Nephron progenitor cell (in vitro differentiated cells): ENCODE measurements at regions not wholly inside any gene's neighbourhood (a gene's known extent, or its start where the extent isn't known, plus 50 kb on each side); places are given as distances from the start of the nearest gene placed in this dataset.

Experiments used
- DNase-seq: peaks from one replicate; pipeline ENCODE4 v3.0.0; 2021
- H3K27ac Mint-ChIP-seq: 2 replicates; pipeline ENCODE4 v1.8.0; 2021; ENCODE audit warnings: mild to moderate bottlenecking, moderate library complexity, mixed read lengths
- H3K27me3 Mint-ChIP-seq: 2 replicates; pipeline ENCODE4 v1.8.0; 2021; ENCODE audit warnings: mild to moderate bottlenecking, low read depth, mixed read lengths; ENCODE audit not compliant: poor library complexity
- H3K36me3 Mint-ChIP-seq: 2 replicates; pipeline ENCODE4 v1.8.0; 2021; ENCODE audit warnings: low read depth, mixed read lengths
- H3K4me1 Mint-ChIP-seq: 2 replicates; pipeline ENCODE4 v1.8.0; 2021; ENCODE audit warnings: mixed read lengths
- H3K4me3 Mint-ChIP-seq: 2 replicates; pipeline ENCODE4 v1.8.0; 2021; ENCODE audit warnings: mild to moderate bottlenecking, moderate library complexity, mixed read lengths
- H3K9me3 Mint-ChIP-seq: 2 replicates; pipeline ENCODE4 v1.8.0; 2021; ENCODE audit warnings: mild to moderate bottlenecking, moderate library complexity, mixed read lengths
- TF ChIP-seq, protein P1 (sequence below): fragments of 200-600 bp; sonication (generic); IDR thresholded peaks from 2 replicates; pipeline ENCODE4 v1.5.0; 2021; ENCODE audit warnings: antibody characterized with exemption

DNA sequence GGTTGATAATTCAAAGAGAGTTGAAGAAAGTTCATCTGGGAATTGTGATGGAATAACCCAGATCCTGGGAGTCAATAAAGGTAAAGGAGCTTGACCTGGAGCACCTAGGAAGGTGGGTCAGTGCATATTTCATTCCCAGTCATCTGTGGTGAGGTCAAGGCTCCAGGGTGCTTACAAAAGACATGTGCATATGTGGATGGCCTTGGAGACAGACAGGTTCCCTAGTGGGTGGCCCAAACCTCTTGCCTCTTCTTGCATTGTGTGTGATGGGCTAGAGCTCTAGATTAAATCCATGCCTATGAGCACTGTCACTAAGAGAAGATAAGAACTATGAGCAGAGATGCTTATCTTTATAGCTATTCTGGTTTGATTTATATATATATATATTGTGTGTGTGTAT is 75.5 kb upstream of the CISTR start:
- Mint-ChIP-seq H3K4me3 (no peak overlapping the region), H3K27me3 (peaks cover 36% of the 10 kb centered on the region), H3K9me3 (no peaks in the 10 kb centered on the region), H3K4me1 (peaks cover 4% of the 10 kb centered on the region), H3K36me3 (no peaks in the 10 kb centered on the region), H3K27ac (no peak overlapping the region)
- TF ChIP-seq, protein P1, sequence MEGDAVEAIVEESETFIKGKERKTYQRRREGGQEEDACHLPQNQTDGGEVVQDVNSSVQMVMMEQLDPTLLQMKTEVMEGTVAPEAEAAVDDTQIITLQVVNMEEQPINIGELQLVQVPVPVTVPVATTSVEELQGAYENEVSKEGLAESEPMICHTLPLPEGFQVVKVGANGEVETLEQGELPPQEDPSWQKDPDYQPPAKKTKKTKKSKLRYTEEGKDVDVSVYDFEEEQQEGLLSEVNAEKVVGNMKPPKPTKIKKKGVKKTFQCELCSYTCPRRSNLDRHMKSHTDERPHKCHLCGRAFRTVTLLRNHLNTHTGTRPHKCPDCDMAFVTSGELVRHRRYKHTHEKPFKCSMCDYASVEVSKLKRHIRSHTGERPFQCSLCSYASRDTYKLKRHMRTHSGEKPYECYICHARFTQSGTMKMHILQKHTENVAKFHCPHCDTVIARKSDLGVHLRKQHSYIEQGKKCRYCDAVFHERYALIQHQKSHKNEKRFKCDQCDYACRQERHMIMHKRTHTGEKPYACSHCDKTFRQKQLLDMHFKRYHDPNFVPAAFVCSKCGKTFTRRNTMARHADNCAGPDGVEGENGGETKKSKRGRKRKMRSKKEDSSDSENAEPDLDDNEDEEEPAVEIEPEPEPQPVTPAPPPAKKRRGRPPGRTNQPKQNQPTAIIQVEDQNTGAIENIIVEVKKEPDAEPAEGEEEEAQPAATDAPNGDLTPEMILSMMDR, result no peak
- no peak for DNase-seq

DNA sequence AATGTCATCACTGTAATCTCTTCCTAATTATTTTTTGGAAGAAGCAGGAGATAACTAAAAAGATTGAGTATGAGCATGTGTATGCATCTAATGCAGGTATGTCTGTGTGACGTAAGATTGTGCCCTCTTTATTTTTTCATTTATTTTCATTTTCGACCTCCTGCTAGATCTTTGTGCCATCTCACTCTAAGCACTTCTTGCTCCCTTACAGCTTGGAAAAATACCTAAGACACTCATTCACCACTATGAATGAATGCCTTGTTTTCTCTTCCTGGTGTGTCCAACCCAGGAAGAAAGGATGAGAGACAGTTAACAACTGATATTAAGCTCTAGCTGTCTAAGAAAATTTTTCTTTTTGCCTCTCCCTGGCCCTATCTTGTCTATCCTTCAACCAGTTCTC is 76.8 kb upstream of the CISTR start:
- H3K4me1 Mint-ChIP-seq, result peaks cover 4% of the 10 kb centered on the region
- H3K4me3 Mint-ChIP-seq, result no peak overlapping the region
- no peak for DNase-seq
- H3K36me3 Mint-ChIP-seq, result no peaks in the 10 kb centered on the region
- TF ChIP-seq, protein P1, result no peak
- H3K9me3 Mint-ChIP-seq, result no peaks in the 10 kb centered on the region
- peaks cover 44% of the 10 kb centered on the region for H3K27me3 Mint-ChIP-seq
- no peak overlapping the region for H3K27ac Mint-ChIP-seq

DNA sequence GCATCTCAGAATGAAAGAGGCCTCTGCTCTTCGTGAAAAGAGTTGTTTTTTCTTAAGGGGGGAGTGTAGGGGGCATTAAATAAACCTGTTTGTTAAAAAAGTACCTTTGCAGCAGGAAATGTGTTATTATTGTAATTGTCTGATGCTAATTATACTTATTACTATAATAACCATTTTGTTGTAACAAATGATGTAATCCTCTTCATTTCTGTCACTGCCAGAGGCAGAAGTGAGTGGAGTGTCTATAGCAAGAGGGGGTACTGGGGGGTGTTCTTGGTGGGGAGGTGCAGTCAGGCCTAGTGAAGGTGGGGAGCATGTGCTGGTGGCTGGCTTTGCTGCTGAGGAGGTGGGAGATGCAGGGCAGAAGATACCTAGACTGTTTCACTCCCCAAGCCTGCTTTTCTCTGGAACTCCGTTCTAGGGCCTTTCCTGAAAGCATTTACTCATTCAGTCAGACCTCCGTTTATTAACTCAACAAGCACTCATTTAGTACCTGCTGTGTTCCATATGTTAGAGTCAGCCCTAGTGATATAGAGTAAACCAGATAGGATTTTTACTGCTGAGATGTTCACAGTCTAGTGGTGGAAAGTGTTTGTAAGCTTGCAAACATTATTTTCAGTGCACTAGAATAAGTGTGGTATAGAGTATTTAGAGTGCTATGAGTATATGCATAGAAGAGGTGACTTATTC is 77.5 kb upstream of the CISTR start:
- H3K4me1 Mint-ChIP-seq, result peaks cover 4% of the 10 kb centered on the region
- H3K27me3 Mint-ChIP-seq, result peaks cover 46% of the 10 kb centered on the region
- H3K9me3 Mint-ChIP-seq, result no peaks in the 10 kb centered on the region
- no peak overlapping the region for H3K4me3 Mint-ChIP-seq
- H3K36me3 Mint-ChIP-seq, result no peaks in the 10 kb centered on the region
- no peak for DNase-seq
- no peak overlapping the region for H3K27ac Mint-ChIP-seq
- TF ChIP-seq, protein P1, result no peak

DNA sequence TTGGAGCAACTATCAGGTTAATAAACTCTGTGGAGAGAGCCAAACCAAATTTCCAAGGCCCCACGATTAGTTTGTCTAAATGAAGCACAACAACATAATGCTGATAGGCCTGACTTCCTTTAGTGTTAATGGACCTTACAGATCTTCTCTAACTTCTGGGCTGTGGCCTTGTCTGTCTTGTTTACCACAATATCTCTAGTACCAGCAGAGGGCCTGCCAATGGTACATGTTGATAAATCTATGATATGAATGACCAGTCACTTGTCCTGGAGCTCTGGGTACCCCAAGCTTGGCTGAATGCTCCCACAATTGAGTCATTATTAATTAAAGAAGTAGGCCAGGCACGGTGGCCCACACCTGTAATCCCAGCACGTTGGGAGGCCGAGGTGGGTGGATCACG is 78.9 kb upstream of the CISTR start:
- Mint-ChIP-seq H3K27ac (no peak overlapping the region), H3K27me3 (peaks cover 44% of the 10 kb centered on the region), H3K4me1 (no peaks in the 10 kb centered on the region), H3K36me3 (no peaks in the 10 kb centered on the region), H3K9me3 (no peaks in the 10 kb centered on the region), H3K4me3 (no peak overlapping the region)
- TF ChIP-seq, protein P1, result no peak
- DNase-seq, result no peak

DNA sequence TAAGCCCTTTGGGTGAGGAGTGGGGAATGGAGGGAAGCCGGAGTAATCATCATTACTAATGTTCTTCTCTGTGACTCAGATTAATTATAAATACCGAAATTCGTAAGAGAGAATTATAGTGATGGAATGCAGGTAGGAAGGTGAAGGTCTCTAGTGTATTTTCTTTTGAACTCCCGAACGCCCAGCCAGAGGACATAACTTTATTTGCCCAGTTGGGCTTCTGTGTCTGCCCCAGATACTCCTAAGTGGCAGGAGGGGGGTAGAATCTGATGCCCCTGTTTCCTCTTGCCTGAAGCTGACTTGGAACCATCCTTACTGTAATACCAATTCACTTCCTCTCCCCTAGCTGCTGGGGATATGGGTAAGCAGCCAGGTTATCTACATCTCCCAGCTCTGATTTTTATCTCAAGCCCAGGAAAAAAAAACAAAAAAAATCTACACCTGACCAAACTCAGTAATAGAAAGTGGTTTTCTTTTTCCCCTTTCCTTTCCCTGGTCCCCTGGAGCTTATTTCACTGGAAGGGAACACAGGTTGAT is 84.4 kb upstream of the CISTR start:
- no peaks in the 10 kb centered on the region for H3K9me3 Mint-ChIP-seq
- no peaks in the 10 kb centered on the region for H3K36me3 Mint-ChIP-seq
- H3K27ac Mint-ChIP-seq, result no peak overlapping the region
- H3K27me3 Mint-ChIP-seq, result peaks cover 74% of the 10 kb centered on the region
- TF ChIP-seq, protein P1, result no peak
- H3K4me3 Mint-ChIP-seq, result no peak overlapping the region
- H3K4me1 Mint-ChIP-seq, result no peaks in the 10 kb centered on the region
- no peak for DNase-seq

DNA sequence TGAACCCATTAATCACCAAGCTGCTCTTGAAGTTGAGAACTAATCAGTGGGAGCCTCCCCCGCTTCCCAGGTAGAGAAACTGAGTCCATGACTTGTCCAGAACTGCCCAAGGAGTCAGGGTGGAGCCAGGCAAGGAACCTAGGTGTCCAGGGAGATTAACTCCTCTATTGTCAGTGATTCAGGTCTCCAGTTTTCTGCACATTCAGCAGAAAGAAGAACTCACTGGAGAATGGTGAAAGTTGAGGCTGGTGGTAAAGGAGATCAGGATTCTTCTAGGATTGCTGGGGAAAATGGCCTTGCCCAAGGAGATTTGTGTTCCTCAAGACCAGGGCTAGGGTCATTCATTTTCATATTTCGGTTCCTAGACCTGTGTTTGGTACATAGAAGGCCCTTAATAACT is 87.2 kb upstream of the CISTR start:
- Mint-ChIP-seq H3K36me3 (no peaks in the 10 kb centered on the region), H3K9me3 (no peaks in the 10 kb centered on the region), H3K4me3 (no peak overlapping the region), H3K27ac (no peak overlapping the region), H3K27me3 (peaks cover 72% of the 10 kb centered on the region), H3K4me1 (no peaks in the 10 kb centered on the region)
- TF ChIP-seq, protein P1, result no peak
- DNase-seq, result no peak
